Thymus (tissue), 11 donors: ENCODE measurements at regions not wholly inside any gene's neighbourhood (a gene's known extent, or its start where the extent isn't known, plus 50 kb on each side); places are given as distances from the start of the nearest gene placed in this dataset.

Source experiments
- DNase-seq, 9 donors: peaks; one replicate each; pipeline ENCODE4 v3.0.0-alpha.2; 2013; ENCODE audit warnings: low spot score in 9 of 9, low read depth in 6 of 9, missing footprints in 1 of 9
- H3K27ac ChIP-seq, 2 donors: one replicate each; pipeline ENCODE4 v1.5.1; 2013; ENCODE audit warnings: control low read depth in 1 of 2, low read depth in 1 of 2, low read length in 1 of 2, mild to moderate bottlenecking in 1 of 2, moderate library complexity in 1 of 2
- H3K27me3 ChIP-seq, 2 donors: one replicate each; pipeline ENCODE4 v1.5.1; 2013; ENCODE audit warnings: low read length in 1 of 2; ENCODE audit not compliant: control insufficient read depth in 2 of 2, insufficient read depth in 1 of 2
- H3K36me3 ChIP-seq, 2 donors: one replicate each; pipeline ENCODE4 v1.5.1; 2013; ENCODE audit warnings: low read length in 1 of 2, mild to moderate bottlenecking in 1 of 2, moderate library complexity in 1 of 2; ENCODE audit not compliant: control insufficient read depth in 2 of 2, insufficient read depth in 2 of 2
- H3K4me1 ChIP-seq, 2 donors: one replicate each; pipeline ENCODE4 v1.5.1; 2013; ENCODE audit warnings: low read length in 2 of 2; ENCODE audit not compliant: control insufficient read depth in 2 of 2, insufficient read depth in 2 of 2
- H3K4me3 ChIP-seq, 2 donors: one replicate each; pipeline ENCODE4 v1.5.1; 2013; ENCODE audit warnings: low read length in 2 of 2, control low read depth in 1 of 2, mild to moderate bottlenecking in 1 of 2
- H3K9me3 ChIP-seq, 2 donors: one replicate each; pipeline ENCODE4 v1.5.1; 2013; ENCODE audit warnings: low read length in 1 of 2, mild to moderate bottlenecking in 1 of 2; ENCODE audit not compliant: control insufficient read depth in 2 of 2, insufficient read depth in 1 of 2
- WGBS: extraction: QIAGEN DNeasy Blood & Tissue Kit; methylation state at CpG from one replicate; pipeline ENCODE4 v1.1.7; 2013; 5-methylcytosine and 5-hydroxymethylcytosine counted together
- donor health status: healthy.

DNA sequence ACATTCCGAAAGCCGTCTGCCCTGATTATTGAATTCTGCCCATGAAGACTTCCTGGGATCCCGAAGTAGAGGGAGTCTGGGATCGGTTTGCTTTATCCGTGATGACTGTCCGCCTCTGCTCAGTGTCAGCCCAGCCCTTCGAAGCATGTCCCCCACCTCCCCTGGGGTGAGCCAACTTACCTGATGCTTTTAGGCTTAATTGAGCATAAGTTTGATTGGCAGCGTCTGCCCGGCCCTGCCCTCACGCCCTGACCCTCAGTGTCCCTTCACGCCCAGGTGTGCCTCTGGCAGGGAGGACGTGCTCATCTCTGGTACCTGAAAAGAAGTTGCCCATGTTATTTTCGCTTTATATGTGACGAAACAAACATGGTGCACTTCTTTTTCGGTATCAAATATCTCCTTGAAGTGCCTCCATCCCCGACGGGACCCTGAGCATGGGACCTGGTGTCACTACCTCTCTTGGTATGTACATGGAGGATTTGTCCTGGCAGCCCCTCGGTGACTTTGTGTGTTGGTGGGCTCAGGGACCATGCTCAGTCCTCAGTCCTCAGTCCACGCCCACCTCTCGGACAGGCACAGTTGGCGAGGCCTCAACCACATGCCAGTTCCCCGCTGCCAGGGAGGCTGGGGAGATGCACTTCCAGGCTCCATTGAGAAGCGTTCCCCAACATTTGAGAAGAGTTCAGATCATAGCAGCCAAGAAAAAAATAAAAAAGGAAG, 130.1 kb upstream of the RTL1 start:
- no peak overlapping the region for H3K4me3 ChIP-seq
- no peaks in the 10 kb centered on the region for H3K4me1 ChIP-seq
- no peaks in the 10 kb centered on the region for H3K27me3 ChIP-seq
- no peaks in the 10 kb centered on the region for H3K9me3 ChIP-seq
- WGBS = 96% methylated on average over 23 of the region's 23 CpGs
- no peaks in the 10 kb centered on the region for H3K36me3 ChIP-seq
- no peak for DNase-seq
- no peak overlapping the region for H3K27ac ChIP-seq

DNA sequence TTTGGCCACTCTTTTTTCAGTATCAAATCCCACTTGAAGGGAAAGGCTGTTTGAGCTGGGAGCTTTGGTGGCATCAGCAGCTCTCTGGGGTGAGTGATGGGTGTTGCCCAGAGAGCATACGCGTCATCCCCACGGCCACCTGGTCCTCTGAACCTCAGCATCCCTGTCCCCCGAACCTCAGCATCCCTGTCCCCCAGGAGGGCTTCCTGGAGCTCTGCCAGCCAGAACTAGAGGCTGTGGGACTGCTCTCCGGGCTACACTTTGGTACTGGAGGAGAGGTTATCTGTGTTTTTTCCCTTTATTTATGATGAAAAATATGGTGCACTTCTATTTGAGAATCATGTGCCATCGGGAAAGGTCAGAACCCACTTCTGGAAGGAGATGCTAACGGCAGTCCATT, 131.5 kb upstream of the RTL1 start:
- Histone ChIP-seq H3K27me3 (no peaks in the 10 kb centered on the region), H3K4me3 (no peak overlapping the region), H3K36me3 (no peaks in the 10 kb centered on the region), H3K4me1 (no peaks in the 10 kb centered on the region), H3K27ac (no peak overlapping the region), H3K9me3 (no peaks in the 10 kb centered on the region)
- no peak for DNase-seq
- WGBS = 94% methylated on average over 7 of the region's 7 CpGs

- WGBS = 90% methylated on average over 15 of the region's 15 CpGs
- no peaks in the 10 kb centered on the region for H3K4me1 ChIP-seq
- H3K27ac ChIP-seq = no peak overlapping the region
- H3K27me3 ChIP-seq = no peaks in the 10 kb centered on the region
- DNase-seq = no peak
- H3K9me3 ChIP-seq = no peaks in the 10 kb centered on the region
- H3K36me3 ChIP-seq = no peaks in the 10 kb centered on the region
- no peak overlapping the region for H3K4me3 ChIP-seq
Measured at GRCh38 chr14:101035466-101036225, 132.1 kb upstream of the RTL1 start.

DNA sequence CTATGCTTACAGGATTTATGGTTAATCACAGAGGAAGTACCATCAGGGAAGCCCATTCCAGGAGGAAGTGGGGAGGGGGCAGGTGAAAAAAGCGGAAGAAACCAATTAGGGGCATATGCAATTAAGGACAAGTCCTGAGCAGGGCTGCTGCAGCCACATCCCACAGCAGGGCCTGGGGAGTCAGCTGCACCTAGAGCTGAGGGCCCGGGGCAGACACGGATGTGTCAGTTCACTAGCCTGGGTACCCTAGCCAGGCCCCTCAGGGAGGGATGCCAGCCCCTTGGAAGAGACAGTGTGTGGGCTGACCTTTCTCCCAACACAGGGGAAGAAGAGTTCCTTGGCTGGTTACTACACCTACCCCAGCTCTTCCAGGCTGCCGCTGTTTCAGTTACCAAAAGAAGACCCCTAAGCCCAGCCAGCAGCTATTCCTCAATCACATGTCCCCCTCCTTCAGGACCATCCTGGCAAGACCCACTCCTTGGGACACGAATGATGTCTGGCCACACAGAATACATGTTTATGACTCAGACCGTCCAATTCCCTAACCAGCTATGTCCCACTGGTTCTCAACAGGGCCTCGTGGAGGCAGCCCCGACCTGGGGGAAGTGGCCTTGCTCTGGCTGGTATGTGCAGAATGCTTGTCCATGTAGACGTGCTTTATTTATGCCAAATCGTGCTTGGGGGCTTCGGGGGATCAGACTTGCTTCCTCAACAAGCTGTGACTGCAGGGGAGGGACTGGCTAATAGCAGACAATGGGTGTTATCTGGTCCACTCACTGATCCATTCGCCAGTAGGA, 133.7 kb upstream of the RTL1 start:
- Histone ChIP-seq H3K27ac (no peak overlapping the region), H3K36me3 (no peaks in the 10 kb centered on the region), H3K4me3 (no peak overlapping the region), H3K4me1 (no peaks in the 10 kb centered on the region), H3K27me3 (no peaks in the 10 kb centered on the region), H3K9me3 (no peaks in the 10 kb centered on the region)
- 82% methylated on average over 12 of the region's 12 CpGs for WGBS
- DNase-seq = no peak

- no peaks in the 10 kb centered on the region for H3K36me3 ChIP-seq
- H3K4me1 ChIP-seq = no peaks in the 10 kb centered on the region
- no peaks in the 10 kb centered on the region for H3K27me3 ChIP-seq
- no peaks in the 10 kb centered on the region for H3K9me3 ChIP-seq
- no peak for DNase-seq
- no peak overlapping the region for H3K27ac ChIP-seq
- 91% methylated on average over 15 of the region's 15 CpGs for WGBS
- H3K4me3 ChIP-seq = no peak overlapping the region
Measured at GRCh38 chr14:101039031-101039754, 135.7 kb upstream of the RTL1 start.

GRCh38 chr14:101039755-101040138, 136.2 kb upstream of the RTL1 start:
- H3K4me3 ChIP-seq = no peak overlapping the region
- no peaks in the 10 kb centered on the region for H3K4me1 ChIP-seq
- no peak overlapping the region for H3K27ac ChIP-seq
- H3K27me3 ChIP-seq = no peaks in the 10 kb centered on the region
- H3K9me3 ChIP-seq = no peaks in the 10 kb centered on the region
- H3K36me3 ChIP-seq = no peaks in the 10 kb centered on the region
- WGBS = 96% methylated on average over 15 of the region's 15 CpGs
- no peak for DNase-seq

DNA sequence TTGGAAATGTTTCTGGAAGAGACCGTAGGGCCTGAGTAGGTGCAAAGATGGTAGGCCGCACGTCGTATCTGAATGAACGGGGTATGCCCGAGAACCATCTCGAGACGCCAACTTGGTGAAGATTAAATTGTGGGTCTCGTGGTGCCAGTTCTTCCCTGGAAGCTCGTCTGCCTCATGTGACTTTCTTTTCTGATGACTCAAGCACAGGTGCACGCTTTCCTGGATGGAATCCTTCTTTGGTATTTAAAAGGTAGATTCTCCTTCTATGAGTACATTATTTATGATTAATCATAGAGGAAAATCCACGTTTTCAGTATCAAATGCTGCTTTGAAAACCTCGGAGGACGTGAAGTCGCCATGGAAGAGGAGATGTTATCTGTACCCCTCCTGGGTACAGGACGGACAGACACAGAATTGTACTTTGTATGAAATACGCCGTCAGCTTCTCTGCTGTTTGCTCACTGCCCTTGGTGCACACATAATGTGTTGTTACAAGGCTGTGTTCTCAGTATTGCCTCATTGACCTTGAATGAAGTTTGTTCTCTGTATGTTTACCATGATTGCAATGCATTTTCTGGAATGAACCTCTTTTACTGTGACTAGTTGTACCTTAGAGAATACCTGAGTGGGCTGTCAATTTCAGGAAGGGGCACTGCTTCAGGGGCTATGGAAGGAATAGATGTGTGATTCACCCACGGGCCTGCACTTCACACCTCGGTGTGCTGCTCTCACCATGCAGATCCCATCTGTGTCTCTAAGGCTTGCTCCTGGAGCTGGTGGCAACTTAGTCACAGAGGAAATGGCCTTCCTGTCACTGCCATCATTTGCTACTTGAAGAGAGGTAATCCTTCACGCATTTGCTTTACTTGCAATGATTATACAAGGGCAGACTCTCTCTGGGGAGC, 137.3 kb upstream of the RTL1 start:
- Histone ChIP-seq H3K4me1 (no peaks in the 10 kb centered on the region), H3K27ac (no peak overlapping the region), H3K27me3 (no peaks in the 10 kb centered on the region), H3K36me3 (no peaks in the 10 kb centered on the region), H3K4me3 (no peak overlapping the region), H3K9me3 (no peaks in the 10 kb centered on the region)
- DNase-seq = no peak
- WGBS = 92% methylated on average over 21 of the region's 21 CpGs

GRCh38 chr14:101043891-101044290, 140.4 kb upstream of the RTL1 start:
- WGBS = 96% methylated on average over 9 of the region's 9 CpGs
- Histone ChIP-seq H3K4me3 (no peak overlapping the region), H3K9me3 (no peaks in the 10 kb centered on the region), H3K36me3 (no peaks in the 10 kb centered on the region), H3K4me1 (no peaks in the 10 kb centered on the region), H3K27me3 (no peaks in the 10 kb centered on the region), H3K27ac (no peak overlapping the region)
- no peak for DNase-seq
